ENCODE measurements at regions not wholly inside any gene's neighbourhood (a gene's known extent, or its start where the extent isn't known, plus 50 kb on each side); places are given as distances from the start of the nearest gene placed in this dataset.
"Not testable (repeated sequence)": the region's sequence is repeated elsewhere in the genome, so short reads cannot be mapped to it uniquely, and the experiment has no call there.

GRCh38 chr18:39206398-39207103, 1641.0 kb upstream of the CELF4 start:
- DNase-seq: not testable (repeated sequence)

GRCh38 chr18:39205565-39206195, 1640.1 kb upstream of the CELF4 start:
- no peak for DNase-seq

- no peak for DNase-seq
These were observed 1634.6 kb upstream of the CELF4 start for GRCh38 chr18:39200153-39200552.

DNA sequence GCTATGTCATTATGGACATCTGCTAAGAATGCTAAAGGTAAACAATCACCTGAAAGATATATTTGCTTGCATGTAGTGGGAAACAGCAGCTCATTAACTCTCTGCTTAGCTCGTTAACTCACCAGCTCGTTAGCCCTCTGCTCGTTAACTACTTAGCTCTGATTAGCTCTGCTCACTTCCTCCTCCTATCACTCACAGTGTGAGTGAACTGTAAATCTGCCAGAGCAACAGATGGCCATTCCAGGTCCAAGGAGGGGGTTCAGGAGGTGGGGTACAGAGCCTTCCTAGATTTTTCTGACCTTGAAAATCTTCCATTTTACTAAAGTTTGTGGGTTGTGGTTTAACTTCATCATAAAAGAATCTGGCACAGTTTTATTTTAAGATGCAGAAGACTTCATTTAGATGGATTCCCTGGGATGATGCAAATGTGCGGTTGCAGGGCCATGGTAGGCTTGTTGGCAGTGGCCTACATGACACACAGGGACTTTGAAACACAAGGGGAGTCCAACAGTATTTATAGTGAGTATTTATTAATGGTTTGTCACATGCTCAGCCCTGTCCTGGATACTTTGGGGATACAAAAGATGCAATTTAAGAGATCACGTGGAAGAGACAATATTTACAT, 1633.7 kb upstream of the CELF4 start:
- DNase-seq: no peak

- no peak for DNase-seq
These were observed 1632.8 kb upstream of the CELF4 start for GRCh38 chr18:39198376-39198775.

DNA sequence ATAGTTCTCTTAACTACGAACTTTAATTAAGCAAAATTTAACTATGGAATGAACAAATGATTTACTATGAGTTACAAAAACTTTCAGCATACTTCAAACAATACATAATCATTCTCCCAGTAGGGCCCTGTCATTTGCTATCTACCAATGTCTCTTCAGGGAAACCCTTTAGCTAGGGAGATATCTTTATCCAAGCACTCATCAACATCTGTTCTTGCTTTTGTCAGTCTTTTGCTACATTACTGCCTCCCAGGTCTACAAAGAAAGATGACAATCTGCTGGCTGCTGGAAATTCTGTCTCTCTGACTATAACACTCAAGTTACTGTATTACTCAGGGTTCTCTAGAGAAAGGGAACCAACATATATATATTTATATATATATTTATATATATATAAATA, 1626.3 kb upstream of the CELF4 start:
- DNase-seq: peak; percentile 3

GRCh38 chr18:39191058-39191457, 1625.5 kb upstream of the CELF4 start:
- DNase-seq: no peak

DNA sequence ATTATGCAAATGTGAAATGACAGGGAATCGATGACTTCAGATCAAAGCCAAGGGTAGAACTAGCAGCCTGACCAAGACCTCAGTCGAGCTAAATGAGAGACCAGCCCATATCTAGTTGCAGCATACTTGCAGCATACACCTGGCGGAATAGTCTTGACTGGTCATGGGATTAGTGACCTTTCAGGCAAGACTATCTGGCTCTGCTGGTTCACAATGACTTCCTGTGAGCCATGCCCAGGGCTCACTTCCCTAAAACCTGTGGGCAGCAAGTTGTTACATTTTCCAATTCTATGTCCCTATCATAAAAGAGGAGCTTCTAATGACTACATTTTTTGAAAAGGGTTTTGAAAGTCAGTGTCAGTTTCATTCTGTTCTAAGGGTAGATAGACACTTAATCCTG, 1624.9 kb upstream of the CELF4 start:
- DNase-seq: no peak

GRCh38 chr18:39188278-39188677, 1622.7 kb upstream of the CELF4 start:
- no peak for DNase-seq

DNA sequence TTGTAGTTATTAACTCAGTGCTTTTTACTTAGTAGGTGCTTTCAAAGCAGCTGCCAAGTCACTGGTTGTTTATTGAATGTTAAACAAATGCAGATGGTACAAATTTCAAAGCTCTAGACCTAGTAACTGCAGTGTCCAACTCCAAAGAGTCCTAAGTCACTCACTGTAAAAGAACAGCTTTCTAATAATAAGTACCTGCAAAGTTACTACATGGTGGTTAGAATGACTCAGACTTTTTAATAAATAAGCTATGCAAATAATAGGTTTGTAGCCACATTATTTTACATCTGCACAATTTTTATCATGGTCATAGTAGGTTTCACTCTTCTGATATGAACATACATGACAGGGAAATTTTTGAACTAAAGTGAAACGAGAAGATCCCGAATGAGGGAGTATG, 1620.4 kb upstream of the CELF4 start:
- DNase-seq: no peak

GRCh38 chr18:39184176-39184575, 1618.6 kb upstream of the CELF4 start:
- no peak for DNase-seq

DNA sequence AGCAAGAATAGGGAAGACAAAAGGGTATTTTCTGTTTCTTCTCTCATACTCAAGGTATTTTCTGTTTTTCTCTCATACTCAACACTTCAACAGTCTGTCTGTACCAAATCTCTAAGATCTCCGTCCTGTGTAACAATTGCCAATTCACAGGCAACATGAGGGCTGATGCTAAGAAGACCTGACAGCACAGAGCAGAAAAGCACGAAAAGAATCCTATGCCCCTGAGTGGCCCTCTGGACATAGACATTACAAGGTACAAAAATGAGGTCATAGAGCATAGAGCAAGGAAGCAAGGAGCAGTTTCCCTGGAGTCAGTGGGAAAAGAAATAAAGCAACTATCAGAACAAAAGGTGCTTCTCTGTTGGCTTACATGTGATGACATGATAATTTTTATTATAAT, 1612.6 kb upstream of the CELF4 start:
- no peak for DNase-seq

DNA sequence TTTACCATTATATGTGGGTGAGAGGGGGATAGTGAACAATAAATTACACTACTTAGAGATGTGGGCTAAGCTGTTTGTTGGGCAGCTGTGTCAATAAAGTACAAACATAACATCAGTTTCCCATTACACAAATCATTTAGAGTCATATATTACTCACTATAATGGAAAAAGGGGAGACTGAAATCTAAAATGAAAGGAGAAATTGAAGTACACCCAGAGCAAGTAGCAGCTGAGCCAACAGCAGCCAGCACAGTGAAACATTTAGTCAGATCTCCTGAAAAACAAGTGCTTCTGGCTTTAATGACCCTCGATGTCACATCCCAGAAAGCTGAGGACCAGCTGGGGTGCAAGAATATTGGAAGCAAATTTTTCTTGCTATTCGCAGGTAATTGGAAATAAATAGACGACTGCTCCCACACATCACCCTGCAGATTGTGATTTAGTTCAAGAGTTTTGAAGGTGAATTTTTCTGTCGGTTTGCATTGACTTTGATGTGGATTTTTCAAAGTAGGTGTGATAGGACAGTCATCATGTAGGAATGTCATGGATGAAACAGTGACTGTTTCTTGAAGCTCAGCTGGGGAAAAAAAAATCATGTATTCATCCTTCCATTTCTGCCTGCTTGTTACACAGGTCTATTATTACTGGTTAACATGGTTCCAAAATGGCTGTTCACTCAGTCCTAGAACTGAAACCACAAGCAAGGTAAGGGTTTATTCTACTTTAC, 1607.3 kb upstream of the CELF4 start:
- DNase-seq: no peak

- no peak for DNase-seq
These were observed 1603.1 kb upstream of the CELF4 start for GRCh38 chr18:39168723-39169122.

DNA sequence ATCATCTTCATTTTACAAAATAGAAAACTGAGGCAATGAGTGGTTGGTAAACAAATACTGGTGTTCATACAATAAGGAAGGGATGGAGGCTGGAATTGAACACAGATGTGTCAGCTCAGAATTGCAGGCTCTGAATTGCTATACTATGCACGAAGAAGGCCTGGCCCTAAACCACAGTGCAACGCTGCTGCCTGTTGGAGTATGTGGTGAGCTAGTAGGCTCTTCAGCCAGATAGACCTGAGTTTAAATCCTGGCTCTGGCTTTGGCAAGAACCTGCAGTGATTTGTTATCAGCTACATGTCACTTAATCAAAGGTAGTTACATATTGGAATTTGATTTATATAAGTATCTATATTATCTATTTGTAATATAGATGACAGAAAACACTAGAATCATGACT, 1602.4 kb upstream of the CELF4 start:
- no peak for DNase-seq

GRCh38 chr18:39166776-39167175, 1601.2 kb upstream of the CELF4 start:
- no peak for DNase-seq

- DNase-seq: no peak
These were observed 1596.6 kb upstream of the CELF4 start for GRCh38 chr18:39162013-39162827.

DNA sequence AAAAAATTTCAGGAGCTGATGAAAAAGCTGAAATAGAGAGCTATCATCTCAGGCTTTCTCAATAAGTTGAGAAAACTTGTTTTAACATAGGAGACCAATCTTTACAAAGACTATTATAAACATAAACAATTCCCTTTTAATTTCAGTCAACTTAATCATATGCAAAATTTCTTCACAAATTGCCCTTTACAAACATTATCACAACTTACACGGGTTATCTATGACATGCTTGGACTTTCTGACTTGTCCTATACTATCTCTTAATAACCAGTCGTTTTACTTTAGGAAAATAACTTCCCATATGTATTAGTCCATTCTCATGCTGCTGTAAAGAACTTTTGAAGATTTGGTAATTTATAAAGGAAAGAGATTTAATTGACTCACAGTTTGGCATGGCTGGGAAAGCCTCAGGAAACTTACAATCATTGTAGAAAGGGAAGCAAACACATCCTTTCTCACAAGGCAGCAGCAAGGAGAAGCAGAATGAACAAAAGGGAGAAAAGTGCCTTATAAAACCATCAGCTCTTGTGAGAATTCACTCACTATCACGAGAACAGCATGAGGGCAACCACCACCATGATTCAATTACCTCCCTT, 1583.7 kb upstream of the CELF4 start:
- no peak for DNase-seq

- DNase-seq: no peak
These were observed 1568.7 kb upstream of the CELF4 start for GRCh38 chr18:39134255-39134654.

- DNase-seq: not testable (repeated sequence)
These were observed 1561.9 kb upstream of the CELF4 start for GRCh38 chr18:39127538-39127937.

DNA sequence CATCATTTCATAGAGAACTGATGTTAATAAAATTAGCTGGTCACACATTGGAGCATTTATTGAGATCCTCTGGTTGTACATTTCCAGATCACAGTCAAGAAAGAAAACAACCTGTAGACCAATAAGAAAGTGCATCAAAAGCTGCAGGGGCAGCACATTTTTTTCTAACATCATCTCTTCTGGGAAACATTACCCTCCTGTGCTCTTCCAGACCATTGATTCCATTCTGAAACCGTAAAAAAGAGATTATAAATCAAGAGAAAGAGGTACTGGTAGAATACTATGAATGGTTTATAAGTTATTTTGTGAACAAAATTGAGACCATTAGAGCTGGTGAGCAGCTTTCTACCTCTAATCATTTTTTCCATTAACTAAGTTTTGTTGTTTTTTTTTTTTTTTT, 1548.2 kb upstream of the CELF4 start:
- DNase-seq: no peak

GRCh38 chr18:39105104-39105503, 1539.5 kb upstream of the CELF4 start:
- no peak for DNase-seq

Measured in hematopoietic multipotent progenitor cell treated with erythropoietin and hydrocortisone succinate and interleukin-3 and kit ligand, for 8 days (in vitro differentiated cells).